ENCODE measurements at regions not wholly inside any gene's neighbourhood (a gene's known extent, or its start where the extent isn't known, plus 50 kb on each side); places are given as distances from the start of the nearest gene placed in this dataset.

DNA sequence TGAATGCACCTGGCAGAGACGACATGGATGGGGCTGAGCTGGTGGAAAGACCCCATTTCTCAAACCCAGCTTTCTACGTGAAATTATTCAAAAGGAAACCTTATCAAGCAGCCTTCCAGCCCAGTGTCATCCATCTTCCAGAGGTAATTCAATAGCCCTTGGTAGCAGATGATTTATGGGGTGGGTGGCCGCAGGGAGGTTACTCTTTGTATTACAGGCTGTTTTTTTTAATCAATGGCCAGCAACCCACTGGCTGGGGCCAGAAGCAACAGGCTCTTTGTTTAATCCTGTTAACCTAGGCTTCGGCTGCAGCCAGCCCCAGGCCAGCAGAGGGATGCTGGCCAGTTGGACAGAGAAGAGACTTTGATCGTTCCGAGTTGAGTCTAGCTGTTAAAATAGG is 139.8 kb upstream of the SRRM4 start:
- Mint-ChIP-seq H3K27me3 (no peaks in the 10 kb centered on the region), H3K27ac (no peak overlapping the region), H3K4me1 (no peaks in the 10 kb centered on the region), H3K9me3 (peaks cover 0 to 7% (median 2%) of the 10 kb centered on the region in 3 donors), H3K4me3 (no peak overlapping the region), H3K36me3 (no peaks in the 10 kb centered on the region)
- H3K36me3 ChIP-seq (ENCODE audit: control insufficient read depth in 2 of 2, extremely low read depth in 1 of 2, insufficient read depth in 1 of 2, low read length in 1 of 2), result no peaks in the 10 kb centered on the region
- ChIA-PET CTCF (no interaction called here), POLR2A (no interaction called here)
- 40% methylated on average over 2 of the region's 6 CpGs for WGBS (ENCODE audit: insufficient coverage)
- H3K4me3 ChIP-seq (ENCODE audit: control insufficient read depth in 1 of 2, extremely low read depth in 1 of 2, low read length in 1 of 2), result no peak overlapping the region
- ATAC-seq (replicated peaks in 1 of 4) (no peak), DNase-seq (no peak)
- H3K27me3 ChIP-seq (replicated peaks in 1 of 2; ENCODE audit: control insufficient read depth in 2 of 2, extremely low read depth in 1 of 2, insufficient read depth in 2 of 2, low read length in 1 of 2), result peaks cover 0 to 8% of the 10 kb centered on the region in 2 experiments
- no peaks in the 10 kb centered on the region for H3K4me1 ChIP-seq (ENCODE audit: control insufficient read depth in 1 of 2, extremely low read depth in 1 of 2, insufficient read depth in 2 of 2, low read length in 2 of 2)
- no peaks in the 10 kb centered on the region for H3K9me3 ChIP-seq
- H3K27ac ChIP-seq (ENCODE audit: low read length), result no peak overlapping the region

DNA sequence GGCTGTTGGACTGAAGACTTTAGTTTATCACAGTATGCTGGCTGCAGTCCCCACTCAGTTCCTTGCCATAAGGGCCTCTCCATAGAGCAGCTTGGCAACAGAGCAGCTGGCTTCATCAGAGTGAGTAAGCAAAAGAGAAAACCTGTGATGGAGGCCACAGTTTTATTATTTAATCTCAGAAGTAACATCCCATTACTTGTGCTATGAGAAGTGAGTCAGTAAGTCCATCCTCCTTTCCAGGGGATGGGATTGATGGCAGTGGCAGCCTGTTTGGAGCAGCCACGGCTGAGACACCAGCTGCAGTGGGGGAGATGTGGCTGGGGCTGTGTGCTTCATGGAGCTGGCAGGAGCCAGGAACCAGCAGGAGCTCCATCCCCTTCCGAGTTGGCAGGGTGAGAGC is 138.5 kb upstream of the SRRM4 start:
- ATAC-seq (replicated peaks in 1 of 4), result no peak
- Histone ChIP-seq H3K36me3 (ENCODE audit: control insufficient read depth in 2 of 2, extremely low read depth in 1 of 2, insufficient read depth in 1 of 2, low read length in 1 of 2) (no peaks in the 10 kb centered on the region), H3K4me1 (ENCODE audit: control insufficient read depth in 1 of 2, extremely low read depth in 1 of 2, insufficient read depth in 2 of 2, low read length in 2 of 2) (no peaks in the 10 kb centered on the region), H3K9me3 (no peaks in the 10 kb centered on the region), H3K4me3 (ENCODE audit: control insufficient read depth in 1 of 2, extremely low read depth in 1 of 2, low read length in 1 of 2) (no peak overlapping the region), H3K27ac (ENCODE audit: low read length) (no peak overlapping the region), H3K27me3 (replicated peaks in 1 of 2; ENCODE audit: control insufficient read depth in 2 of 2, extremely low read depth in 1 of 2, insufficient read depth in 2 of 2, low read length in 1 of 2) (peaks cover 0 to 8% of the 10 kb centered on the region in 2 experiments)
- 50% methylated on average over 1 of the region's 2 CpGs for WGBS (ENCODE audit: insufficient coverage)
- Mint-ChIP-seq H3K27ac (no peak overlapping the region), H3K4me3 (no peak overlapping the region), H3K4me1 (no peaks in the 10 kb centered on the region), H3K36me3 (no peaks in the 10 kb centered on the region), H3K9me3 (peaks cover 0 to 7% (median 2%) of the 10 kb centered on the region in 3 donors), H3K27me3 (no peaks in the 10 kb centered on the region)
- POLR2A ChIA-PET, result no interaction called here
- no peak for DNase-seq
- CTCF ChIA-PET, result no interaction called here

DNA sequence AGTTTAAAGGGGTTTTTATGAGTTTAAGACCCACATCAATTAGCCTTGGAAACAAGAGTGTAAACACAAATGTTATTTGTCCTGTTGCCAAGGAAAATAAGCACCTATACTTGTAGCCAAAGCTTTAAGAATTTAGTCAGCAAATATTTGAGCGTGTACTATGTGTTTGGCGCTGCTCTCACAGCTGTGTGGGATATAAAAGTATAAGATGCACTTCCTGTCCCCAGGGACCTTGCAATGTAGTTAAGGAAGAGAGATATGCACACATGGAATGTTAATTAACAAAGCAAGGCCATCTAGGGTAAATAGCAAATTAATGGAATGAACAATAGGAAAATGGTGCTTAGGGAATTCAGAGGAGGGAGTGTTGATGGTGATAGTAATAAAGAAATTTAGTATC is 134.9 kb upstream of the SRRM4 start:
- no peaks in the 10 kb centered on the region for H3K36me3 ChIP-seq (ENCODE audit: control insufficient read depth in 2 of 2, extremely low read depth in 1 of 2, insufficient read depth in 1 of 2, low read length in 1 of 2)
- H3K4me3 ChIP-seq (ENCODE audit: control insufficient read depth in 1 of 2, extremely low read depth in 1 of 2, low read length in 1 of 2), result no peak overlapping the region
- no peak overlapping the region for H3K4me3 Mint-ChIP-seq
- peaks cover under 1 to 7% (median 2%) of the 10 kb centered on the region in 3 donors for H3K9me3 Mint-ChIP-seq
- H3K27me3 Mint-ChIP-seq, result no peaks in the 10 kb centered on the region
- H3K27me3 ChIP-seq (replicated peaks in 1 of 2; ENCODE audit: control insufficient read depth in 2 of 2, extremely low read depth in 1 of 2, insufficient read depth in 2 of 2, low read length in 1 of 2), result peaks cover 0 to 8% of the 10 kb centered on the region in 2 experiments
- no peaks in the 10 kb centered on the region for H3K4me1 Mint-ChIP-seq
- ChIA-PET POLR2A (no interaction called here), CTCF (no interaction called here)
- H3K27ac ChIP-seq (ENCODE audit: low read length), result no peak overlapping the region
- H3K9me3 ChIP-seq, result no peaks in the 10 kb centered on the region
- 51% methylated on average over 2 of the region's 2 CpGs for WGBS (ENCODE audit: insufficient coverage)
- no peak overlapping the region for H3K27ac Mint-ChIP-seq
- DNase-seq (no peak), ATAC-seq (replicated peaks in 1 of 4) (no peak)
- no peaks in the 10 kb centered on the region for H3K4me1 ChIP-seq (ENCODE audit: control insufficient read depth in 1 of 2, extremely low read depth in 1 of 2, insufficient read depth in 2 of 2, low read length in 2 of 2)
- no peaks in the 10 kb centered on the region for H3K36me3 Mint-ChIP-seq

DNA sequence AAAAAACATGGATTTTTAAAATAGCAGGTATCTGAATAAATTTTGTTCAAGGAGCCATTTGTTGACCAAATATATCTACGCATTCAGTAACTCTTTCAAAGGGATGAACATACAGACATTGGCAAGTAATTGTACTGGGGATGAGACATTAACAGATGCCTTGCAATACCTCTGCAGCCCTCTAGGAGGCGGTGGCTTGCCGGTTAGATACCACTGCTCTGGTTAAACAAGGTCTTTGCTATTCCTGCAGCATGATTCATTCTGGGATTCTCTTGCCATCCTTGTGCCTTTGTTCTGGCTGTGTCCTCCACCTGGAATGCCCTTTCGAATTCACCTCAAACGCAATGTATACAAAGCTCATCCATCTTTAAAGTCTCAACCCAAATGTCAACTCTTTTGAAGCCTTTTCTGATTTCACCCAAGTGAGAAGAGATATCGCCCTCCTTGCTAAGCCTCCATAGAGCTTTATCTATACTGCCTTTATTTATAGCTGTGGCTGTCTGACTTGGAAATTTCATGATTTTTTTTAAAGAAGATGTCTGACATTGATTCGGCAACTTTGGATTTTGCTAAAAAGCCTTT is 131.0 kb upstream of the SRRM4 start:
- Mint-ChIP-seq H3K4me3 (no peak overlapping the region), H3K9me3 (peaks cover 0 to 9% (median 3%) of the 10 kb centered on the region in 3 donors), H3K27me3 (peaks cover 1 to 4% of the 10 kb centered on the region in 2 donors), H3K4me1 (no peaks in the 10 kb centered on the region), H3K36me3 (no peaks in the 10 kb centered on the region), H3K27ac (no peak overlapping the region)
- ChIA-PET POLR2A (no interaction called here), CTCF (interaction anchor here in 1 of 2 donors (0.5 kb wide), 1 partner anchor 17 kb away, joined by 8 read pairs; no protein-coding TSS in a partner anchor)
- no peaks in the 10 kb centered on the region for H3K4me1 ChIP-seq (ENCODE audit: control insufficient read depth in 1 of 2, extremely low read depth in 1 of 2, insufficient read depth in 2 of 2, low read length in 2 of 2)
- DNase-seq (no peak), ATAC-seq (replicated peaks in 1 of 4) (no peak)
- no peaks in the 10 kb centered on the region for H3K9me3 ChIP-seq
- no peak overlapping the region for H3K4me3 ChIP-seq (ENCODE audit: control insufficient read depth in 1 of 2, extremely low read depth in 1 of 2, low read length in 1 of 2)
- no peaks in the 10 kb centered on the region for H3K36me3 ChIP-seq (ENCODE audit: control insufficient read depth in 2 of 2, extremely low read depth in 1 of 2, insufficient read depth in 1 of 2, low read length in 1 of 2)
- 44% methylated on average over 5 of the region's 7 CpGs for WGBS (ENCODE audit: insufficient coverage)
- no peaks in the 10 kb centered on the region for H3K27me3 ChIP-seq (replicated peaks in 1 of 2; ENCODE audit: control insufficient read depth in 2 of 2, extremely low read depth in 1 of 2, insufficient read depth in 2 of 2, low read length in 1 of 2)
- H3K27ac ChIP-seq (ENCODE audit: low read length), result no peak overlapping the region

DNA sequence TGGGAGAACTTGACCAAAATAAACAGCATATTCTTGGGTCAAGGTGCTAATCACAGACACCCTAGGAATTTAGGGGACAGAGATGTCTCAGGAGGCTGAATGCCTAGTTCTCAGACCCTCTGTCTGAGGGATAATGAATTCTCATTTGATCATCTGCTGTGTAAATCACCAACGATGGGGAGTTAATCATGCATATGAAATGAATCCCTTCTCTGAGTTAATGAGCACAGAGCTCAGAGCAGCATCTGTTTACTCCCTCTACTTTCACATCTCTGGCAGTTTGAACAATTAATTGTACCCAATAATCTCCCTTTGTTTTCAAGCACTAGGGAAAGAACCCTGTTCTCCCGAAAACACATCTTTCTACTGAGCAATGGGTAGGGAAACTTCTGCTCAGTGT is 129.4 kb upstream of the SRRM4 start:
- no peak overlapping the region for H3K27ac ChIP-seq (ENCODE audit: low read length)
- no peaks in the 10 kb centered on the region for H3K36me3 ChIP-seq (ENCODE audit: control insufficient read depth in 2 of 2, extremely low read depth in 1 of 2, insufficient read depth in 1 of 2, low read length in 1 of 2)
- Mint-ChIP-seq H3K4me1 (no peaks in the 10 kb centered on the region), H3K27me3 (peaks cover 1 to 4% of the 10 kb centered on the region in 2 donors), H3K36me3 (no peaks in the 10 kb centered on the region), H3K4me3 (no peak overlapping the region), H3K27ac (no peak overlapping the region), H3K9me3 (peaks cover 0 to 9% (median 0%) of the 10 kb centered on the region in 3 donors)
- H3K27me3 ChIP-seq (replicated peaks in 1 of 2; ENCODE audit: control insufficient read depth in 2 of 2, extremely low read depth in 1 of 2, insufficient read depth in 2 of 2, low read length in 1 of 2), result no peaks in the 10 kb centered on the region
- whole genome bisulfite sequencing (ENCODE audit: insufficient coverage), result no CpG with 5 or more reads among the region's 2 CpGs
- CTCF ChIA-PET, result no interaction called here
- H3K4me1 ChIP-seq (ENCODE audit: control insufficient read depth in 1 of 2, extremely low read depth in 1 of 2, insufficient read depth in 2 of 2, low read length in 2 of 2), result no peaks in the 10 kb centered on the region
- POLR2A ChIA-PET, result no interaction called here
- no peaks in the 10 kb centered on the region for H3K9me3 ChIP-seq
- ATAC-seq (replicated peaks in 1 of 4) (no peak), DNase-seq (no peak)
- no peak overlapping the region for H3K4me3 ChIP-seq (ENCODE audit: control insufficient read depth in 1 of 2, extremely low read depth in 1 of 2, low read length in 1 of 2)

DNA sequence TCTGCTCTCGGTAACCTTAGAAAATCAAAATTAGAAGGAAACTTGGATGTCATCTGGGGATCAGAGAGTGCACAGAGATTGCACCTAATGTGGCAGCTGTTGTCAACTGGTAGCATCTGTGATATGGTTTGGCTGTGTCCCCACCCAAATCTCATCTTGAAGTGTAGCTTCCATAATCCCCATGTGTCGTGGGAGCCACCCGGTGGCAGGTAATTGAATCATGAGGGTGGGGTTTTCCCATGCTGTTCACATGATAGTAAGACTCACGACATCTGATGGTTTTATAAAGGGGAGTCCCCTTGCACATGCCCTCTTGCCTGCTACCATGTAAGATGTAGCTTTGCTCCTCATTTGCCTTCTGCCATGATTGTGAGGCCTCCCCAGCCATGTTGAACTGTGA is 127.7 kb upstream of the SRRM4 start:
- no peaks in the 10 kb centered on the region for H3K27me3 ChIP-seq (replicated peaks in 1 of 2; ENCODE audit: control insufficient read depth in 2 of 2, extremely low read depth in 1 of 2, insufficient read depth in 2 of 2, low read length in 1 of 2)
- no peaks in the 10 kb centered on the region for H3K4me1 Mint-ChIP-seq
- no peak for DNase-seq
- ATAC-seq (replicated peaks in 1 of 4), result no peak
- H3K9me3 Mint-ChIP-seq, result peaks cover 0 to 9% (median 0%) of the 10 kb centered on the region in 3 donors
- H3K27me3 Mint-ChIP-seq, result peaks cover 3 to 4% of the 10 kb centered on the region in 2 donors
- ChIA-PET POLR2A (no interaction called here), CTCF (no interaction called here)
- H3K27ac Mint-ChIP-seq, result no peak overlapping the region
- WGBS (ENCODE audit: insufficient coverage), result no CpG with 5 or more reads among the region's 4 CpGs
- H3K4me3 Mint-ChIP-seq, result no peak overlapping the region
- H3K4me1 ChIP-seq (ENCODE audit: control insufficient read depth in 1 of 2, extremely low read depth in 1 of 2, insufficient read depth in 2 of 2, low read length in 2 of 2), result no peaks in the 10 kb centered on the region
- no peaks in the 10 kb centered on the region for H3K36me3 Mint-ChIP-seq
- H3K4me3 ChIP-seq (ENCODE audit: control insufficient read depth in 1 of 2, extremely low read depth in 1 of 2, low read length in 1 of 2), result no peak overlapping the region
- H3K36me3 ChIP-seq (ENCODE audit: control insufficient read depth in 2 of 2, extremely low read depth in 1 of 2, insufficient read depth in 1 of 2, low read length in 1 of 2), result no peaks in the 10 kb centered on the region
- no peak overlapping the region for H3K27ac ChIP-seq (ENCODE audit: low read length)
- no peaks in the 10 kb centered on the region for H3K9me3 ChIP-seq

DNA sequence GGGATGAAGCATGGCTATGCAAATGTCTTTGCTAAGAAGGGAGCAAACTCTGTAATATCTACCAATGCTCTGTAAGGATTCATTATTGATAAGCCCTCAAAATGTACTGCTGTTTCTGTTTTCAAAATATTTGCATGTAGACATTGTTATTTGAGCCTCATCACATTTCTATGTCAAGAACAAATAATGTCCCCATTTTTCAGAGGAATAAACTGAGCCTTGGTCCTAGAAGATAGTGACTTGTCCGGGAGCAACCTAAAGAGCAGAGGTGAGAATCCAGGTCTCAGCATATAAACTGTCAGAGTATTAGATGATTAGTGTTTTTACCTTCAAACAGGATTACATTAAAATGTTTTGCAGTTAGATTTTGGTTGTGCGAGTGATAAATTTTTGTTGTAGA is 125.5 kb upstream of the SRRM4 start:
- no peak overlapping the region for H3K27ac ChIP-seq (ENCODE audit: low read length)
- ChIA-PET POLR2A (no interaction called here), CTCF (no interaction called here)
- H3K9me3 ChIP-seq, result no peaks in the 10 kb centered on the region
- H3K27me3 ChIP-seq (replicated peaks in 1 of 2; ENCODE audit: control insufficient read depth in 2 of 2, extremely low read depth in 1 of 2, insufficient read depth in 2 of 2, low read length in 1 of 2), result no peaks in the 10 kb centered on the region
- no peak for DNase-seq
- H3K27ac Mint-ChIP-seq, result no peak overlapping the region
- H3K36me3 ChIP-seq (ENCODE audit: control insufficient read depth in 2 of 2, extremely low read depth in 1 of 2, insufficient read depth in 1 of 2, low read length in 1 of 2), result no peaks in the 10 kb centered on the region
- no peak overlapping the region for H3K4me3 Mint-ChIP-seq
- H3K36me3 Mint-ChIP-seq, result no peaks in the 10 kb centered on the region
- H3K4me1 ChIP-seq (ENCODE audit: control insufficient read depth in 1 of 2, extremely low read depth in 1 of 2, insufficient read depth in 2 of 2, low read length in 2 of 2), result no peaks in the 10 kb centered on the region
- ATAC-seq (replicated peaks in 1 of 4), result no peak
- no peak overlapping the region for H3K4me3 ChIP-seq (ENCODE audit: control insufficient read depth in 1 of 2, extremely low read depth in 1 of 2, low read length in 1 of 2)
- peaks cover 3 to 4% of the 10 kb centered on the region in 2 donors for H3K27me3 Mint-ChIP-seq
- WGBS (ENCODE audit: insufficient coverage), result no CpG with 5 or more reads among the region's 2 CpGs
- peaks cover 0 to 9% (median 0%) of the 10 kb centered on the region in 3 donors for H3K9me3 Mint-ChIP-seq
- no peaks in the 10 kb centered on the region for H3K4me1 Mint-ChIP-seq

Measured in T-cell (primary cell).